Smooth muscle cell (in vitro differentiated cells): ENCODE measurements at regions not wholly inside any gene's neighbourhood (a gene's known extent, or its start where the extent isn't known, plus 50 kb on each side); places are given as distances from the start of the nearest gene placed in this dataset.

Source experiments
- DNase-seq: peaks from one replicate; lab custom pipeline; 2025; ENCODE audit not compliant: unreplicated experiment; lab: John Stamatoyannopoulos, UW
- H2AFZ ChIP-seq: fragments of 200-600 bp; sonication (generic); 2 replicates; pipeline ENCODE4 v1.6.0; 2016; ENCODE audit warnings: antibody characterized with exemption, low read depth, mild to moderate bottlenecking
- H3F3A ChIP-seq: fragments of 200-600 bp; sonication (generic); 2 replicates; pipeline ENCODE4 v1.6.0; 2017; ENCODE audit warnings: antibody characterized with exemption, low read depth
- H3K27ac ChIP-seq: fragments of 200-600 bp; sonication (generic); 2 replicates; pipeline ENCODE4 v1.5.1; 2016; ENCODE audit warnings: low read depth, mild to moderate bottlenecking
- H3K27me3 ChIP-seq: fragments of 200-600 bp; sonication (generic); 2 replicates; pipeline ENCODE4 v1.6.1; 2016; ENCODE audit warnings: low read depth, mild to moderate bottlenecking
- H3K36me3 ChIP-seq: fragments of 200-600 bp; sonication (generic); 2 replicates; pipeline ENCODE4 v1.5.1; 2016; ENCODE audit warnings: low read depth
- H3K4me1 ChIP-seq: fragments of 200-600 bp; sonication (generic); 2 replicates; pipeline ENCODE4 v1.5.1; 2016; ENCODE audit warnings: low read depth
- H3K4me2 ChIP-seq: fragments of 200-600 bp; sonication (generic); 2 replicates; pipeline ENCODE4 v1.6.0; 2016; ENCODE audit warnings: mild to moderate bottlenecking
- H3K4me3 ChIP-seq: fragments of 200-600 bp; sonication (generic); 2 replicates; pipeline ENCODE4 v1.5.1; 2016; ENCODE audit warnings: mild to moderate bottlenecking
- H3K79me2 ChIP-seq: fragments of 200-600 bp; sonication (generic); 2 replicates; pipeline ENCODE4 v1.6.0; 2016; ENCODE audit warnings: low read depth, mild to moderate bottlenecking
- H3K9ac ChIP-seq: fragments of 200-600 bp; sonication (generic); 2 replicates; pipeline ENCODE4 v1.6.0; 2016; ENCODE audit warnings: low read depth
- H3K9me3 ChIP-seq: fragments of 200-600 bp; sonication (generic); replicated peaks from 2 replicates; pipeline ENCODE4 v1.5.1; 2016; ENCODE audit warnings: low read depth
- H4K20me1 ChIP-seq: fragments of 200-600 bp; sonication (generic); 2 replicates; pipeline ENCODE4 v1.6.0; 2016; ENCODE audit warnings: low read depth
- CTCF ChIP-seq: fragments of 200-600 bp; sonication (generic); IDR thresholded peaks from 2 replicates; pipeline ENCODE4 v1.5.1; 2017; ENCODE audit warnings: borderline replicate concordance, mild to moderate bottlenecking, antibody characterized with exemption; ENCODE audit not compliant: insufficient read depth, poor library complexity, severe bottlenecking
- WGBS: methylation state at CpG from one replicate; pipeline ENCODE4 v1.1.7; 2016; ENCODE audit warnings: low lambda C conversion rate; 5-methylcytosine and 5-hydroxymethylcytosine counted together

GRCh38 chr1:5658340-5659316 lies 333.6 kb downstream of the NPHP4 start:
- no peaks in the 10 kb centered on the region for H4K20me1 ChIP-seq
- no peaks in the 10 kb centered on the region for H3K4me1 ChIP-seq
- H3F3A ChIP-seq = no peaks in the 10 kb centered on the region
- no peaks in the 10 kb centered on the region for H3K27me3 ChIP-seq
- no peaks in the 10 kb centered on the region for H3K79me2 ChIP-seq
- H3K27ac ChIP-seq = no peak overlapping the region
- H3K36me3 ChIP-seq = no peaks in the 10 kb centered on the region
- no peak overlapping the region for H3K9ac ChIP-seq
- TF ChIP-seq CTCF = no peak
- no peak for DNase-seq
- no peak overlapping the region for H2AFZ ChIP-seq
- 82% methylated on average over 16 of the region's 16 CpGs for WGBS
- no peak overlapping the region for H3K4me2 ChIP-seq
- H3K4me3 ChIP-seq = no peak overlapping the region
- no peaks in the 10 kb centered on the region for H3K9me3 ChIP-seq

GRCh38 chr1:5651964-5652821 lies 340.0 kb downstream of the NPHP4 start:
- no peak overlapping the region for H3K4me3 ChIP-seq
- no peak overlapping the region for H3K27ac ChIP-seq
- no peaks in the 10 kb centered on the region for H3K36me3 ChIP-seq
- no peak overlapping the region for H3K4me2 ChIP-seq
- no peaks in the 10 kb centered on the region for H3K4me1 ChIP-seq
- H3K9ac ChIP-seq = no peak overlapping the region
- no peaks in the 10 kb centered on the region for H4K20me1 ChIP-seq
- H3K27me3 ChIP-seq = peaks cover 9% of the 10 kb centered on the region
- WGBS = 71% methylated on average over 18 of the region's 18 CpGs
- no peak overlapping the region for H2AFZ ChIP-seq
- no peaks in the 10 kb centered on the region for H3K9me3 ChIP-seq
- TF ChIP-seq CTCF = no peak
- DNase-seq = no peak
- no peaks in the 10 kb centered on the region for H3F3A ChIP-seq
- no peaks in the 10 kb centered on the region for H3K79me2 ChIP-seq

GRCh38 chr1:5651473-5651872 lies 340.8 kb downstream of the NPHP4 start:
- H3K36me3 ChIP-seq = no peaks in the 10 kb centered on the region
- no peaks in the 10 kb centered on the region for H4K20me1 ChIP-seq
- no peaks in the 10 kb centered on the region for H3K9me3 ChIP-seq
- WGBS = 89% methylated on average over 11 of the region's 11 CpGs
- H3K27ac ChIP-seq = no peak overlapping the region
- H3K27me3 ChIP-seq = peaks cover 9% of the 10 kb centered on the region
- no peak for DNase-seq
- no peaks in the 10 kb centered on the region for H3K79me2 ChIP-seq
- H3K9ac ChIP-seq = no peak overlapping the region
- no peak overlapping the region for H3K4me3 ChIP-seq
- H2AFZ ChIP-seq = no peak overlapping the region
- H3K4me2 ChIP-seq = no peak overlapping the region
- H3F3A ChIP-seq = no peaks in the 10 kb centered on the region
- H3K4me1 ChIP-seq = no peaks in the 10 kb centered on the region
- TF ChIP-seq CTCF = no peak
